HL-60 (cell line): ENCODE measurements at regions not wholly inside any gene's neighbourhood (a gene's known extent, or its start where the extent isn't known, plus 50 kb on each side); places are given as distances from the start of the nearest gene placed in this dataset.
"Not testable (repeated sequence)": the region's sequence is repeated elsewhere in the genome, so short reads cannot be mapped to it uniquely, and the experiment has no call there.

ENCODE experiments used
- DNase-seq, 2 experiments: peaks; one replicate each; pipeline ENCODE4 v3.0.0-alpha.2; 2010 to 2020; ENCODE audit warnings: low read depth in 1 of 2, low spot score in 1 of 2
- H3K27ac ChIP-seq: fragments of 250-450 bp; sonication (Bioruptor Pico); replicated peaks from 2 replicates; pipeline ENCODE4 v1.5.1; 2020; ENCODE audit warnings: mild to moderate bottlenecking, moderate library complexity
- H3K27me3 ChIP-seq: fragments of 250-450 bp; sonication (Bioruptor Pico); 2 replicates; pipeline ENCODE4 v1.5.1; 2021; ENCODE audit warnings: mild to moderate bottlenecking, moderate library complexity; ENCODE audit not compliant: insufficient read depth, poor library complexity, severe bottlenecking
- H3K4me3 ChIP-seq: replicated peaks from 2 replicates; pipeline ENCODE4 v1.5.1; 2011; ENCODE audit warnings: mild to moderate bottlenecking, control low read depth, low read length; ENCODE audit not compliant: insufficient read depth
- CTCF ChIP-seq: IDR thresholded peaks from one replicate; pipeline ENCODE4 v1.5.1; 2011; ENCODE audit warnings: low read length, control low read depth, inconsistent platforms; ENCODE audit not compliant: insufficient read depth
- GABPA ChIP-seq: IDR thresholded peaks from 2 replicates; pipeline ENCODE4 v1.6.1; 2012; ENCODE audit warnings: low read depth
- POLR2AphosphoS5 ChIP-seq: IDR thresholded peaks from 2 replicates; pipeline ENCODE4 v1.6.1; 2012; ENCODE audit warnings: low read depth
- REST ChIP-seq: IDR thresholded peaks from 2 replicates; pipeline ENCODE4 v1.6.1; 2012; ENCODE audit warnings: low read depth; ENCODE audit not compliant: insufficient replicate concordance
- SPI1 ChIP-seq: IDR thresholded peaks from 2 replicates; pipeline ENCODE4 v1.6.1; 2012; ENCODE audit warnings: low read depth, mild to moderate bottlenecking, borderline replicate concordance

- TF ChIP-seq GABPA, result no peak
- no peak for TF ChIP-seq CTCF
- no peak for TF ChIP-seq POLR2AphosphoS5
- TF ChIP-seq REST, result no peak
- TF ChIP-seq SPI1, result no peak
- no peak overlapping the region for H3K27ac ChIP-seq
- DNase-seq, result no peak
- H3K27me3 ChIP-seq, result no peaks in the 10 kb centered on the region
- no peak overlapping the region for H3K4me3 ChIP-seq
These were observed 463.8 kb upstream of the GCFC2 start for GRCh38 chr2:76174505-76174904.

- H3K27ac ChIP-seq, H3K4me3 ChIP-seq, DNase-seq: not testable (repeated sequence)
These were observed 462.5 kb upstream of the GCFC2 start for GRCh38 chr2:76173206-76173605.

GRCh38 chr2:76172154-76172595 lies 461.5 kb upstream of the GCFC2 start:
- not testable (repeated sequence) for H3K4me3 ChIP-seq, H3K27ac ChIP-seq, DNase-seq

More at GRCh38 chr2:76173206-76173605, 462.5 kb upstream of the GCFC2 start:
- not testable (repeated sequence) for H3K27me3 ChIP-seq

GRCh38 chr2:76170856-76171255 lies 460.1 kb upstream of the GCFC2 start:
- H3K27me3 ChIP-seq, result no peaks in the 10 kb centered on the region
- H3K4me3 ChIP-seq, result no peak overlapping the region
- H3K27ac ChIP-seq, result no peak overlapping the region
- TF ChIP-seq SPI1 (no peak), CTCF (no peak), REST (no peak), POLR2AphosphoS5 (no peak), GABPA (no peak)
- no peak for DNase-seq

More at GRCh38 chr2:76172154-76172595, 461.5 kb upstream of the GCFC2 start:
- not testable (repeated sequence) for H3K27me3 ChIP-seq

- Histone ChIP-seq H3K27me3 (no peaks in the 10 kb centered on the region), H3K27ac (no peak overlapping the region), H3K4me3 (no peak overlapping the region)
- no peak for DNase-seq
- TF ChIP-seq GABPA (no peak), SPI1 (no peak), CTCF (no peak), POLR2AphosphoS5 (no peak), REST (no peak)
These were observed 459.3 kb upstream of the GCFC2 start for GRCh38 chr2:76170009-76170384.
